GM12878 (cell line): ENCODE measurements at regions not wholly inside any gene's neighbourhood (a gene's known extent, or its start where the extent isn't known, plus 50 kb on each side); places are given as distances from the start of the nearest gene placed in this dataset.

Experiments
- ATAC-seq: fragments of 200-7000 bp; cut with Tn5 transposase; 3 replicates; pipeline ENCODE4 v1.9.1; 2020; ENCODE audit warnings: mild to moderate bottlenecking, moderate library complexity
- BruUV-seq: library from RNA; stranded (reverse); fragments of 400-500 nt; replicated peaks from 2 replicates; lab custom pipeline; 2021; lab: Mats Ljungman, UMichigan
- CTCF ChIA-PET: fragments of 300-600 bp; sonication (Branson Sonifier 250); formaldehyde crosslinking; extraction: SDS; loops from one replicate; lab custom pipeline; 2021; ENCODE audit warnings: inconsistent platforms; lab: Yijun Ruan, JAX
- POLR2A ChIA-PET: fragments of 350-600 bp; formaldehyde crosslinking; extraction: SDS; loops from one replicate; lab custom pipeline; 2021; ENCODE audit warnings: inconsistent platforms; lab: Charles Lee
- RAD21 ChIA-PET: fragments of 300-600 bp; sonication (Branson Sonifier 250); formaldehyde crosslinking; loops from one replicate; lab custom pipeline; 2023; ENCODE audit warnings: antibody characterized with exemption; ENCODE audit not compliant: unreplicated experiment; lab: Charles Lee
- SMC1A ChIA-PET: fragments of 300-600 bp; sonication (Branson Sonifier 250); formaldehyde crosslinking; loops from one replicate; lab custom pipeline; 2023; ENCODE audit not compliant: unreplicated experiment, uncharacterized antibody; lab: Charles Lee
- DNase-seq: peaks from one replicate; pipeline ENCODE4 v3.0.0-alpha.2; 2011; ENCODE audit warnings: low read depth, low spot score
- FAIRE-seq: peaks from 3 replicates; lab custom pipeline; 2011; peaks lifted over from hg19 to GRCh38; lab: Jason Lieb, UNC
- H2AFZ ChIP-seq: 2 replicates; pipeline ENCODE4 v1.6.0; 2011; ENCODE audit warnings: low read depth, low read length, control low read depth; ENCODE audit not compliant: control insufficient read depth
- H3K27ac ChIP-seq: 2 replicates; pipeline ENCODE4 v1.5.1; 2011; ENCODE audit warnings: control low read depth; ENCODE audit not compliant: control insufficient read depth, insufficient read depth
- H3K27me3 ChIP-seq, 2 experiments: replicated peaks in 1 of 2; 2 replicates each; pipeline versions ENCODE4 v1.6.0 to v1.6.1; 2011; ENCODE audit warnings: low read length in 1 of 2; ENCODE audit not compliant: control insufficient read depth in 2 of 2, insufficient read depth in 2 of 2
- H3K36me3 ChIP-seq, 2 experiments: 2 replicates each; pipeline ENCODE4 v1.5.1; 2011; ENCODE audit warnings: low read length in 1 of 2; ENCODE audit not compliant: control insufficient read depth in 2 of 2, insufficient read depth in 2 of 2
- H3K4me1 ChIP-seq: 2 replicates; pipeline ENCODE4 v1.6.1; 2011; ENCODE audit warnings: mild to moderate bottlenecking, low read length, moderate library complexity, mixed read lengths; ENCODE audit not compliant: control insufficient read depth, insufficient read depth
- H3K4me2 ChIP-seq: 2 replicates; pipeline ENCODE4 v1.6.0; 2011; ENCODE audit warnings: control low read depth; ENCODE audit not compliant: control insufficient read depth, insufficient read depth
- H3K4me3 ChIP-seq: fragments of 200-600 bp; sonication (generic); 2 replicates; pipeline ENCODE4 v1.5.1; 2016
- H3K79me2 ChIP-seq: 2 replicates; pipeline ENCODE4 v1.6.0; 2011; ENCODE audit warnings: low read length; ENCODE audit not compliant: control insufficient read depth, insufficient read depth
- H3K9ac ChIP-seq: 2 replicates; pipeline ENCODE4 v1.8.0; 2011; ENCODE audit warnings: low read length, control low read depth, mixed read lengths; ENCODE audit not compliant: control insufficient read depth, insufficient read depth
- H3K9me3 ChIP-seq: replicated peaks from 3 replicates; pipeline ENCODE4 v1.5.1; 2011; ENCODE audit warnings: mild to moderate bottlenecking, low read length; ENCODE audit not compliant: control insufficient read depth, insufficient read depth
- H4K20me1 ChIP-seq: 2 replicates; pipeline ENCODE4 v1.6.0; 2011; ENCODE audit not compliant: control insufficient read depth, insufficient read depth
- ASH2L ChIP-seq: fragments of 300-600, 200-600 bp; sonication (generic); IDR thresholded peaks from 2 replicates; pipeline ENCODE4 v1.6.1; 2017; ENCODE audit warnings: low read depth, mild to moderate bottlenecking, borderline replicate concordance
- KAT2A ChIP-seq: conservative IDR thresholded peaks from 2 replicates; pipeline ENCODE4 v1.6.1; 2011; ENCODE audit warnings: low read depth, low read length; ENCODE audit not compliant: control insufficient read depth
- NR2F1 ChIP-seq: fragments of 450-650 bp; conservative IDR thresholded peaks from 2 replicates; pipeline ENCODE4 v1.6.1; 2017; ENCODE audit warnings: mild to moderate bottlenecking
- ZBED1 ChIP-seq: IDR thresholded peaks from 2 replicates; pipeline ENCODE4 v1.6.1; 2016; ENCODE audit warnings: borderline replicate concordance
- WGBS: methylation state at CpG from one replicate; pipeline ENCODE4 v1.1.6; 2016; ENCODE audit warnings: low lambda C conversion rate; ENCODE audit not compliant: insufficient replicate concordance, insufficient coverage; ENCODE audit errors: missing lambda C conversion rate; 5-methylcytosine and 5-hydroxymethylcytosine counted together
- in situ Hi-C: fragments of 300-500 bp; cut with MboI; formaldehyde crosslinking; loops from 9 replicates; pipeline ENCODE4 v1.14.3; 2018; ENCODE audit warnings: mixed read lengths
- intact Hi-C: fragments of 100-400 bp; cut with micrococcal nuclease; formaldehyde crosslinking; loops from one replicate; pipeline ENCODE4 v1.14.2; 2022; ENCODE audit not compliant: unreplicated experiment
- TF ChIP-seq, protein P1 (sequence below): fragments of 450-650 bp; IDR thresholded peaks from 2 replicates; pipeline ENCODE4 v1.6.1; 2016; ENCODE audit warnings: mild to moderate bottlenecking, moderate library complexity, borderline replicate concordance

DNA sequence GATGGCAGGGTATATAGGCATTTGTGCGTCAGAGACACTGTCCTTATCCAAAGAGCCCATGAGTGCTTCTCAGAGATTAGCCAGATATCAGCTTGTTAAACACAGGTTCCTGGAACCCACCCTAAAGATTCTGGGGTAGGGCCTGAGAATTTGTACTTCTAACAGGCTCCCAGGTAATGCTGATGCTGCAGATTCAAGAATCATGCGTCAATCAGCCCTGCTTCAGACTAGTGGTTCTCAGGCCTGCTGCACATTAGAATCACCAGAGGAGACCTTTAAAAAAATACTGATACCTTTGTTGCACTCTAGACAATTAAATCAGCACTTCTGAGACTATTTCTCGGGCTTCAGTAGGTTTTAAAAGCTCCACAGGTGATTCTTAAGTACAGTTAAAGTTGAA is 369.5 kb downstream of the MFSD1 start (continued):
- TF ChIP-seq, protein P1, sequence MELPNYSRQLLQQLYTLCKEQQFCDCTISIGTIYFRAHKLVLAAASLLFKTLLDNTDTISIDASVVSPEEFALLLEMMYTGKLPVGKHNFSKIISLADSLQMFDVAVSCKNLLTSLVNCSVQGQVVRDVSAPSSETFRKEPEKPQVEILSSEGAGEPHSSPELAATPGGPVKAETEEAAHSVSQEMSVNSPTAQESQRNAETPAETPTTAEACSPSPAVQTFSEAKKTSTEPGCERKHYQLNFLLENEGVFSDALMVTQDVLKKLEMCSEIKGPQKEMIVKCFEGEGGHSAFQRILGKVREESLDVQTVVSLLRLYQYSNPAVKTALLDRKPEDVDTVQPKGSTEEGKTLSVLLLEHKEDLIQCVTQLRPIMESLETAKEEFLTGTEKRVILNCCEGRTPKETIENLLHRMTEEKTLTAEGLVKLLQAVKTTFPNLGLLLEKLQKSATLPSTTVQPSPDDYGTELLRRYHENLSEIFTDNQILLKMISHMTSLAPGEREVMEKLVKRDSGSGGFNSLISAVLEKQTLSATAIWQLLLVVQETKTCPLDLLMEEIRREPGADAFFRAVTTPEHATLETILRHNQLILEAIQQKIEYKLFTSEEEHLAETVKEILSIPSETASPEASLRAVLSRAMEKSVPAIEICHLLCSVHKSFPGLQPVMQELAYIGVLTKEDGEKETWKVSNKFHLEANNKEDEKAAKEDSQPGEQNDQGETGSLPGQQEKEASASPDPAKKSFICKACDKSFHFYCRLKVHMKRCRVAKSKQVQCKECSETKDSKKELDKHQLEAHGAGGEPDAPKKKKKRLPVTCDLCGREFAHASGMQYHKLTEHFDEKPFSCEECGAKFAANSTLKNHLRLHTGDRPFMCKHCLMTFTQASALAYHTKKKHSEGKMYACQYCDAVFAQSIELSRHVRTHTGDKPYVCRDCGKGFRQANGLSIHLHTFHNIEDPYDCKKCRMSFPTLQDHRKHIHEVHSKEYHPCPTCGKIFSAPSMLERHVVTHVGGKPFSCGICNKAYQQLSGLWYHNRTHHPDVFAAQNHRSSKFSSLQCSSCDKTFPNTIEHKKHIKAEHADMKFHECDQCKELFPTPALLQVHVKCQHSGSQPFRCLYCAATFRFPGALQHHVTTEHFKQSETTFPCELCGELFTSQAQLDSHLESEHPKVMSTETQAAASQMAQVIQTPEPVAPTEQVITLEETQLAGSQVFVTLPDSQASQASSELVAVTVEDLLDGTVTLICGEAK: no peak
- TF ChIP-seq KAT2A: no peak

DNA sequence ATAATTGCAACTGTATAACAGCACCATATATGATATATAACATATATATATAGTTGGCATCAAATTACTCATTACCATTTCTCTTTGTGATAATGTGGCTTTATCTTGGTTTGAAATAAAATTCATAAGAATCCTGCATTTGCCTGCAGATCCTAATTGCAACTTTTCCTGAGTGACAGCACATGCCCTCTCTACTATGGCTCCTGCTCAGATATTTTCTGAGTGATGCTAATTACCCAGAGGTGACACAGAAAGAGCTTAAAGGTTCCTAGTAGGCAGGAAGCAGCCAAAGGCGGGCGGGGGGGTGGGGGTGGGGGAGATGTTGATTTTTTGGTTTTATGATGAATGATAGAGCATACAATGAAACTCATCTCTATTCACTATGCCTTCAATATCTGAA is 370.6 kb downstream of the MFSD1 start:
- Histone ChIP-seq H3K9ac (no peak overlapping the region), H3K27ac (no peak overlapping the region), H3K27me3 (no peaks in the 10 kb centered on the region; a peak in 1 of 4 replicates), H3K4me1 (no peaks in the 10 kb centered on the region), H2AFZ (no peak overlapping the region), H3K36me3 (no peaks in the 10 kb centered on the region), H3K4me2 (no peak overlapping the region), H4K20me1 (no peaks in the 10 kb centered on the region), H3K9me3 (no peaks in the 10 kb centered on the region), H3K79me2 (no peaks in the 10 kb centered on the region), H3K4me3 (no peak overlapping the region)
- no peak for TF ChIP-seq ZBED1
- TF ChIP-seq ASH2L: no peak
- TF ChIP-seq NR2F1: no peak
- CTCF ChIA-PET: no interaction called here
- no peak for FAIRE-seq
- no TSS peak for BruUV-seq
- intact Hi-C loops: no loop called here
- POLR2A ChIA-PET: no interaction called here
- ATAC-seq: no peak
- SMC1A ChIA-PET: no interaction called here
- RAD21 ChIA-PET: no interaction called here
- in situ Hi-C loops: no loop called here
- DNase-seq: no peak
- whole genome bisulfite sequencing: 61% methylated on average over 2 of the region's 2 CpGs
